ENCODE measurements at regions not wholly inside any gene's neighbourhood (a gene's known extent, or its start where the extent isn't known, plus 50 kb on each side); places are given as distances from the start of the nearest gene placed in this dataset.
A peak's percentile ranks its signal among the peaks of the same experiment; 100 is the strongest.

DNA sequence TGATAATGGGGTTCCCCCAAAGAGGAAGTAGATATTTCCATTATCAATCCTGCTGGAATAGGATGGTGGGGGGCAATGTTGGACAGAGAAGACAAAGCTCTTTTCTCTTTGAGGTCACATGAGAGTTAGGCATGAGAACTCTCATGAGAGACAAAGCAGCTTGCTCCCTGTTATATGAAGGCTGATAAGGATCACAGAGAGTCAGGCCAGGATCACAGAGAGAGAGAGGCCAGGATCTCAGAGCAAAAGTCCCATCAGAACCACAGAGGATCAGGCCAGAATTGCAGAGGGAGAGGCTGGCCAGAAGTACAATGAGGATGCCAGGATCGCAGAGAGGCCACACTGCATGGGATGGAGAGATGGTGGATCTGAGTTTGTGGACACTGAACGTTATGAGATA, 457.1 kb downstream of the LPIN1 start:
- DNase-seq (ENCODE audit: low read depth) = no peak
- no peak overlapping the region for H3K4me3 ChIP-seq (ENCODE audit: low read depth, low read length)
- TF ChIP-seq, protein P1, sequence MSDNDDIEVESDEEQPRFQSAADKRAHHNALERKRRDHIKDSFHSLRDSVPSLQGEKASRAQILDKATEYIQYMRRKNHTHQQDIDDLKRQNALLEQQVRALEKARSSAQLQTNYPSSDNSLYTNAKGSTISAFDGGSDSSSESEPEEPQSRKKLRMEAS (IDR thresholded peaks at IDR 0.05; ENCODE audit: low read depth, low read length) = no peak
- TF ChIP-seq, protein P2, sequence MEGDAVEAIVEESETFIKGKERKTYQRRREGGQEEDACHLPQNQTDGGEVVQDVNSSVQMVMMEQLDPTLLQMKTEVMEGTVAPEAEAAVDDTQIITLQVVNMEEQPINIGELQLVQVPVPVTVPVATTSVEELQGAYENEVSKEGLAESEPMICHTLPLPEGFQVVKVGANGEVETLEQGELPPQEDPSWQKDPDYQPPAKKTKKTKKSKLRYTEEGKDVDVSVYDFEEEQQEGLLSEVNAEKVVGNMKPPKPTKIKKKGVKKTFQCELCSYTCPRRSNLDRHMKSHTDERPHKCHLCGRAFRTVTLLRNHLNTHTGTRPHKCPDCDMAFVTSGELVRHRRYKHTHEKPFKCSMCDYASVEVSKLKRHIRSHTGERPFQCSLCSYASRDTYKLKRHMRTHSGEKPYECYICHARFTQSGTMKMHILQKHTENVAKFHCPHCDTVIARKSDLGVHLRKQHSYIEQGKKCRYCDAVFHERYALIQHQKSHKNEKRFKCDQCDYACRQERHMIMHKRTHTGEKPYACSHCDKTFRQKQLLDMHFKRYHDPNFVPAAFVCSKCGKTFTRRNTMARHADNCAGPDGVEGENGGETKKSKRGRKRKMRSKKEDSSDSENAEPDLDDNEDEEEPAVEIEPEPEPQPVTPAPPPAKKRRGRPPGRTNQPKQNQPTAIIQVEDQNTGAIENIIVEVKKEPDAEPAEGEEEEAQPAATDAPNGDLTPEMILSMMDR (IDR thresholded peaks at IDR 0.05; ENCODE audit: low read depth, low read length) = no peak

DNA sequence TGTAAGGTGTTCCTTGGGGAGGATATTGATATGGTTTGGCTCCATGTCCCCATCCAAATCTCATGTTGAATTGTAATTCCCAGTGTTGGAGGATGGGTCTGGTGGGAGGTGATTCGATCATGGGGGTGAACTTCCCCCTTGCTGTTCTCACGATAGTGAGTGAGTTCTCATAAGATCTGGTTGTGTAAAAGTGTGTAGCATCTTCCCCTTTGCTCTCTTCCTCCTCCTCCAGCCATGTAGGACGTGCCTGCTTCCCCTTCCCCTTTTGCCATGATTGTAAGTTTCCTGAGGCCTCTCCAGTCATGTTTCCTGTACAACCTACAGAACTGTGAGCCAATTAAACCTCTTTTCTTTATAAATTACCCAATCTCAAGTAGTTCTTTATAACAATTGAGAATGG, 458.7 kb downstream of the LPIN1 start:
- DNase-seq (ENCODE audit: low read depth) = peak; percentile 10

DNA sequence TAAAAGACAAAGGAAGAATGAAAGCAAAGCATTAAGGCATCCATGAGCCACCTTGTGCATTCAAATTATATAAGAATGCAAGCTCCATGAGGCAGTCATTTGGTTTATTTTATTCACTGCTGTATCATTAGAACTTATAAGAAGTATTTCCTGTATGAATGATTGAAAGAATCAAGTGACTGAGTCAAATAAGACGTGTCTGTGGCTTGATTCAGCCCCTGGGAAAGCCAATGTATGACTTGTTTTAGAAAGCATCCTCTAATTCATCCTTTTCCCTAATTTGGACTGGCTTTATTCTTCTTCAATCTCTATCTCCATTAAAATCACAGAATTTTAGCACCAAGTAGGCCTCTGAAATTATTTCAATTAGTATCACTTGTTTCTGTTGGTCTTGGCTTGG, 461.1 kb downstream of the LPIN1 start:
- no peak for TF ChIP-seq POLR2A (IDR thresholded peaks at IDR 0.05; ENCODE audit: extremely low read depth, insufficient read length)
- TF ChIP-seq, protein P2 (IDR thresholded peaks at IDR 0.05; ENCODE audit: low read depth, low read length) = no peak
- TF ChIP-seq, protein P1 (IDR thresholded peaks at IDR 0.05; ENCODE audit: low read depth, low read length) = no peak
- no peak for TF ChIP-seq MYC (IDR thresholded peaks at IDR 0.05; ENCODE audit: low read depth, low read length)
- DNase-seq (ENCODE audit: low read depth) = no peak
- H3K4me3 ChIP-seq (ENCODE audit: low read depth, low read length) = no peak overlapping the region

More for the DNA sequence above, 458.7 kb downstream of the LPIN1 start:
- TF ChIP-seq, protein P2 (IDR thresholded peaks at IDR 0.05; ENCODE audit: low read depth, low read length) = no peak
- no peak for TF ChIP-seq POLR2A (IDR thresholded peaks at IDR 0.05; ENCODE audit: extremely low read depth, insufficient read length)
- no peak for TF ChIP-seq MYC (IDR thresholded peaks at IDR 0.05; ENCODE audit: low read depth, low read length)
- TF ChIP-seq, protein P1 (IDR thresholded peaks at IDR 0.05; ENCODE audit: low read depth, low read length) = no peak
- no peak overlapping the region for H3K4me3 ChIP-seq (ENCODE audit: low read depth, low read length)

DNA sequence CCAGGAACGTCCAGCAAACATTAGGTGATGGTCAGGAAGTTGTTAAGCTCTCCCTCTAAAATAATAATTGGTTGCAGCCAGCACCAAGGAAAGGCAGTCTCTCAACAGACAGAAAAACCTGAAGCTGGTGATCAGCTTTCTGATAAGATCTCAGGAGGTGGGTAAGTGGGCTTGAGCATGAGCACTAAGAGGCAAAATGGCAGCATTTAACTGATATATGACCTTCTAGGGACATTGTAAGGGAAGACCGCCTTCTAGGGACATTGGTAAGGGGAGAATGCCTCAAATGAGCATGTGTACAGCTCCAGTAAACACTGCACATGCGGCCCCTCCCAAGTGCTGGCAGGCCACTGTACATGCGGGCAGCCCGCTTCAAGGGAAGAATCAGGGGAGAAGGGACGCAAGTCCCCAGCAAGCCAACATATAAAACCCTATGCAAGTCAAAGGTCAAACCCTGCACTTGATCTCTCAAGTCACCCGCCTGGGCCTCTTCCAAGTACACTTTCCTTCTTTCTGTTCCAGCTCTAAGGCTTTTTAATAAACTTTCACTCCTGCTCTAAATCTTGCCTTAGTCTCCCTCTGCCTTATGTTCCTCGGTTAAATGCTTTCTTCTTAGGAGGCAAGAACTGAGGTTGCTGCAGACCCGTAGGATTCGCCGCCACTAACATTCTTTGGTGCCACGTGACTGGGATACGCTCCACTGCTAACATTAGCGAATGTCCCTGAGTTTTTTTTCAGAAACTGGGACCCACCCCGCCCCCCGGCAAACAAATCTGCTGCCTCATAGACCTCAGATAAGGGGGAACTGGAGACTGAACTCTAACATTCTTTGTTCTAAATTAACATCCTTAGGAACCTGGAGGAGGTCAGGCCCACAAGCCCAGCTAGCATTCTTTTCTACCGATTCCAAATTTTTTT, 463.8 kb downstream of the LPIN1 start:
- no peak overlapping the region for H3K4me3 ChIP-seq (ENCODE audit: low read depth, low read length)
- TF ChIP-seq, protein P2 (IDR thresholded peaks at IDR 0.05; ENCODE audit: low read depth, low read length) = no peak
- TF ChIP-seq MYC (IDR thresholded peaks at IDR 0.05; ENCODE audit: low read depth, low read length) (no peak), POLR2A (IDR thresholded peaks at IDR 0.05; ENCODE audit: extremely low read depth, insufficient read length) (no peak)
- TF ChIP-seq, protein P1 (IDR thresholded peaks at IDR 0.05; ENCODE audit: low read depth, low read length) = no peak
- DNase-seq (ENCODE audit: low read depth) = no peak

DNA sequence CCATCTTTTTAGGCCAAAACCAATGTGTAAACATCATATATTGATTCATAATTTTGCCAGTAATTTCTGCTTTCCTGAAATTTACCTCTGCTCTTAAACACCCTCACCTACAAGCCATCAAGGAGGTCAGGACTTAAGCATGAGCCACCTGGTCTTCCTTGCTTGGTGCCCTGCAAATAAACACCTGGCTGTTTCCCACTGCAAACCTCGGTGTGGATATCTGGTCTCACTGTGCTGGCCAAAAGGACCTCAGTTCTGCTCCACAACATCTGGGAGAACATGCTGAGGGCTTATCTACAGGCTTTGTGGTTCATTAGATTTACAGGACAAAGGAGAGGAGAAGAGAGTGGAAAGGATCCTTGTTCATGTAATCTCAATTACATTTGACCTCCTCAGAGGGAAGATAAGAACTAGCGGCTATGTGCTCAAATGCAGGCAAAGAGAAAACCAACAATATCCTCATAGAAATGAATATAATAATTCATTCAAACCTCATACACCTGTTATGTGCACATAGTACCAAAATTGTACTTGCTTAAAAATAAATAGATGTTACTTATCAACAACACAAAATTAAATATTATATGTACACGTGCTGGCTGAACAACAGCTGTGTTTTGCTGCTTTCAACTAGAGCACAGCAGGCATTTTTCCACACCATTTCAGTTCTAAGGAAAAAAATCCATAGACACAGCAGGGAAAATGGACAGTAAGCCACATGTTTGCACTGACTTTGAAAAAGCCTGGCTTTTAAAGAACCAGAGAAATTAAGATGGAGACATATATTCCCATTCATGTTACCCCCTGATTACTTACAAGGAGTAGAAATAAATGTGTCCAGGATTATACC, 465.1 kb downstream of the LPIN1 start:
- no peak for DNase-seq (ENCODE audit: low read depth)
- TF ChIP-seq POLR2A (IDR thresholded peaks at IDR 0.05; ENCODE audit: extremely low read depth, insufficient read length) = no peak
- TF ChIP-seq, protein P1 (IDR thresholded peaks at IDR 0.05; ENCODE audit: low read depth, low read length) = no peak
- TF ChIP-seq, protein P2 (IDR thresholded peaks at IDR 0.05; ENCODE audit: low read depth, low read length) = no peak
- no peak for TF ChIP-seq MYC (IDR thresholded peaks at IDR 0.05; ENCODE audit: low read depth, low read length)
- no peak overlapping the region for H3K4me3 ChIP-seq (ENCODE audit: low read depth, low read length)
